Activated CD8-positive, alpha-beta T cell treated with anti-CD3 and anti-CD28 coated beads for 36 hours (primary cell): ENCODE measurements at regions not wholly inside any gene's neighbourhood (a gene's known extent, or its start where the extent isn't known, plus 50 kb on each side); places are given as distances from the start of the nearest gene placed in this dataset.

ENCODE experiments used
- ATAC-seq: fragments of 200-7000 bp; cut with Tn5 transposase; one replicate; pipeline ENCODE4 v1.10.0; 2021; ENCODE audit warnings: mild to moderate bottlenecking, moderate library complexity
- CTCF ChIA-PET: fragments of 350-600 bp; sonication (Branson Sonifier 250); formaldehyde crosslinking; loops from one replicate; lab custom pipeline; 2021; ENCODE audit warnings: antibody characterized with exemption; lab: Charles Lee
- POLR2A ChIA-PET: fragments of 350-600 bp; sonication (Branson Sonifier 250); formaldehyde crosslinking; loops from one replicate; lab custom pipeline; 2021; ENCODE audit warnings: antibody characterized with exemption; lab: Charles Lee
- DNase-seq: peaks from one replicate; pipeline ENCODE4 v3.0.0-alpha.2; 2020
- H3K27ac Mint-ChIP-seq: one replicate; pipeline ENCODE4 v1.8.0; 2021; ENCODE audit warnings: mild to moderate bottlenecking, mixed read lengths
- H3K27me3 Mint-ChIP-seq: one replicate; pipeline ENCODE4 v1.8.0; 2021; ENCODE audit warnings: mixed read lengths
- H3K36me3 Mint-ChIP-seq: one replicate; pipeline ENCODE4 v1.8.0; 2021; ENCODE audit warnings: low read depth, mixed read lengths
- H3K4me1 Mint-ChIP-seq: one replicate; pipeline ENCODE4 v1.8.0; 2021; ENCODE audit warnings: low read depth, mixed read lengths
- H3K4me3 Mint-ChIP-seq: one replicate; pipeline ENCODE4 v1.8.0; 2021; ENCODE audit warnings: mild to moderate bottlenecking, moderate library complexity, mixed read lengths
- H3K9me3 Mint-ChIP-seq: one replicate; pipeline ENCODE4 v1.8.0; 2021; ENCODE audit warnings: mixed read lengths
- intact Hi-C: fragments of 100-400 bp; cut with micrococcal nuclease; formaldehyde crosslinking; loops from one replicate; pipeline ENCODE4 v1.10.0; 2022
- TF ChIP-seq, protein P1 (sequence below): fragments of 200-600 bp; IDR thresholded peaks from one replicate; pipeline ENCODE4 v1.8.0; 2022; ENCODE audit warnings: antibody characterized with exemption, mild to moderate bottlenecking

DNA sequence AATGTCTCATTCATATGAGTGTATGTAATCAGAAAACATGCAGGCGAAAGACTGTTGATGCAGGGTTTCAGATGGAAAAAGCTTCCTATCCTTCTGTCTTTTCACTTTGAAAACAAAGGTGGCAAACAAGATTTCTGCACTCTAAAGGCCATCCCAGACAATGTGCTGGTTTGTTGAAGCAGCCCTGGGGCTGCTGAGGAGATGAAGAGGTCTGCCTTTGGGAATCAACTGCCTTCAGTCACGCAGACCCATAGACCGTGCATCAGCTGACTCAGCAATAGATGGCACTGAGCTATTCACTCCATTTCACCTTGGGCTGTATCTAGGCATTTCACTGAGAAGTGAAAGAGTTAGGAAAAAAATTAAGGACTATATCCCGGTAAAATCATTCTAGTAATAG is 60.5 kb upstream of the C5orf46 start:
- H3K4me1 Mint-ChIP-seq, result no peaks in the 10 kb centered on the region
- CTCF ChIA-PET, result no interaction called here
- H3K27me3 Mint-ChIP-seq, result peaks cover 9% of the 10 kb centered on the region
- ATAC-seq, result no peak
- TF ChIP-seq, protein P1, sequence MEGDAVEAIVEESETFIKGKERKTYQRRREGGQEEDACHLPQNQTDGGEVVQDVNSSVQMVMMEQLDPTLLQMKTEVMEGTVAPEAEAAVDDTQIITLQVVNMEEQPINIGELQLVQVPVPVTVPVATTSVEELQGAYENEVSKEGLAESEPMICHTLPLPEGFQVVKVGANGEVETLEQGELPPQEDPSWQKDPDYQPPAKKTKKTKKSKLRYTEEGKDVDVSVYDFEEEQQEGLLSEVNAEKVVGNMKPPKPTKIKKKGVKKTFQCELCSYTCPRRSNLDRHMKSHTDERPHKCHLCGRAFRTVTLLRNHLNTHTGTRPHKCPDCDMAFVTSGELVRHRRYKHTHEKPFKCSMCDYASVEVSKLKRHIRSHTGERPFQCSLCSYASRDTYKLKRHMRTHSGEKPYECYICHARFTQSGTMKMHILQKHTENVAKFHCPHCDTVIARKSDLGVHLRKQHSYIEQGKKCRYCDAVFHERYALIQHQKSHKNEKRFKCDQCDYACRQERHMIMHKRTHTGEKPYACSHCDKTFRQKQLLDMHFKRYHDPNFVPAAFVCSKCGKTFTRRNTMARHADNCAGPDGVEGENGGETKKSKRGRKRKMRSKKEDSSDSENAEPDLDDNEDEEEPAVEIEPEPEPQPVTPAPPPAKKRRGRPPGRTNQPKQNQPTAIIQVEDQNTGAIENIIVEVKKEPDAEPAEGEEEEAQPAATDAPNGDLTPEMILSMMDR, result no peak
- POLR2A ChIA-PET, result no interaction called here
- no peaks in the 10 kb centered on the region for H3K9me3 Mint-ChIP-seq
- intact Hi-C loops, result no loop called here
- H3K4me3 Mint-ChIP-seq, result no peak overlapping the region
- no peak overlapping the region for H3K27ac Mint-ChIP-seq
- H3K36me3 Mint-ChIP-seq, result no peaks in the 10 kb centered on the region
- DNase-seq, result no peak

DNA sequence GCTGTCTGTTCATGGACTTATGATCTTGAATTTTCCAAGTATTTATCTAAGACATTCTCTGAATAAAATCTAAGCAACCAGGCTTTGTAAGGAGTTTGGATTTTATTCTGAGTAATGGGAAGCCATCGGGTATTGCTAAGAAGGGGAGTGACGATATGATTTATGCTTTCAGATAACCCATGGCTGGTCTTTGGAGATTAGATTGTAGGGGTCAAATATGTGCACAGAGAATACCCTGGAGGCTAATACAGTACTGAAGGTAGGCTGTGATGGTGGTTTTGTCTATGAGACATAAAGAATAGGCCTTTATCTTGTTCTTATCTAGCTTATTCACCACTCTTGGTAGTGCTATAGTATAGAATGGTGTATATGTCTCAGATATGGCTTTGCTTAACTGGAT is 60.0 kb upstream of the C5orf46 start:
- CTCF ChIA-PET, result interaction anchor here (1.1 kb wide), 1 partner anchor 9 kb away, joined by 4 read pairs; no protein-coding TSS in a partner anchor

DNA sequence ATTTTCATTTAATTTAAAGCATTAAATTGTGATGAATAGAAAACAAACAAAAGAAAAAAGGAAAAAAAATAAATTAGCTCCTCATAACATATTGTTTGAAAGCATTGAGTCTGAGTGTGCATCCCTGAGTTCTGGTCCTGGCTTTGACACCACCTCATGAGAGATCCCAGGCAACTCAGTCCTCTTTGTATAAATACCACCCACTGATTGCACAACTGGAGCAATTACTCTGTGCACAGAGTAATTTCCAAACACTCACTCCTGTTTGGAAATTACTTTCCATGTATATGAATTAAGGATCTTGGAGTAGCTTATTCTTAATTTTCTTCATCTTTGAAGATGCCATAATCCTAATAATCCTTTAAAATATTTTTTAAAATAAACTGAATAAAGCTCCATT is 59.4 kb upstream of the C5orf46 start:
- ATAC-seq (no peak), DNase-seq (no peak)
- H3K27me3 Mint-ChIP-seq, result peaks cover 9% of the 10 kb centered on the region
- TF ChIP-seq, protein P1, result no peak
- H3K4me1 Mint-ChIP-seq, result no peaks in the 10 kb centered on the region
- H3K4me3 Mint-ChIP-seq, result no peak overlapping the region
- intact Hi-C loops, result no loop called here
- POLR2A ChIA-PET, result no interaction called here
- H3K36me3 Mint-ChIP-seq, result no peaks in the 10 kb centered on the region
- CTCF ChIA-PET, result interaction anchor here (1.1 kb wide), 1 partner anchor 10 kb away, joined by 4 read pairs; no protein-coding TSS in a partner anchor
- no peak overlapping the region for H3K27ac Mint-ChIP-seq
- H3K9me3 Mint-ChIP-seq, result no peaks in the 10 kb centered on the region

More for the DNA sequence above, 60.0 kb upstream of the C5orf46 start:
- Mint-ChIP-seq H3K9me3 (no peaks in the 10 kb centered on the region), H3K36me3 (no peaks in the 10 kb centered on the region), H3K27me3 (peaks cover 9% of the 10 kb centered on the region), H3K27ac (no peak overlapping the region), H3K4me3 (no peak overlapping the region), H3K4me1 (no peaks in the 10 kb centered on the region)
- TF ChIP-seq, protein P1, result no peak
- ATAC-seq (no peak), DNase-seq (no peak)
- POLR2A ChIA-PET, result no interaction called here
- intact Hi-C loops, result no loop called here

DNA sequence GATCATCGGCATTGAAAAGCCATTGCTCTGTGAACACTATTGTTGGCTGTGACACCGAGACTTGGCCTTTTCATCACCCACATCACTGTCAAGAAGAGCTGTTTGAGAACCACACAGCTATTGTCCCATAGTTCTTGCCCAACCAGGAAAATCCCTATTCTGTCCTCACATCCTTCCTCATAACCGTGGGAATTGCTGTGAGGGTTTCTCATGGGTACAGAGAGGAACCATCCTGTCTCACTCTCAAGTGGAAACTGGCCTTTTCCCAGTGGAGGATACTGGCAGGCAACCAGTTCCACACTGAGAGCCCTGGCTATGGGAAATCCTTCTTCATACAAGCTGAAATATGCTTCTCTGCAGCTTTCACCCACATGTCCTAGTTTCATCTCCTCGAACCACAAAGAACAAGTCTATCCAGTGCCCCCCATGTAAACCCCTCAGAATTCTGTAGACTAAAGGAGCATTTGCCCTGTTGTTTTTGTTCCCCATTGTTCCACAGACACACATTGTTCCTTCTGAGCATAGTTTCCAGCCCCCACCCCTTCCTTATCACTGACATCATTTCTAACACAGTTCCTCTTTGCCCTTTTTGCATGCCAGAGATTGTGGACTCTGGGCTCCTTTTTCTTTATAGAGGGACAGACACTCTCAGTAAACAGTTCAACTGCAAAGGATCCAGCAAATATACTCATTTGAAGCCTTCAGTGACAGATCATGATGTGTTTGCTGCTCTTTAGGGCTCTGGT is 57.8 kb upstream of the C5orf46 start:
- intact Hi-C loops, result no loop called here
- Mint-ChIP-seq H3K27ac (no peak overlapping the region), H3K9me3 (no peaks in the 10 kb centered on the region), H3K4me3 (no peak overlapping the region), H3K36me3 (no peaks in the 10 kb centered on the region), H3K27me3 (peaks cover 9% of the 10 kb centered on the region), H3K4me1 (no peaks in the 10 kb centered on the region)
- ATAC-seq, result no peak
- POLR2A ChIA-PET, result no interaction called here
- TF ChIP-seq, protein P1, result no peak
- CTCF ChIA-PET, result no interaction called here
- no peak for DNase-seq

DNA sequence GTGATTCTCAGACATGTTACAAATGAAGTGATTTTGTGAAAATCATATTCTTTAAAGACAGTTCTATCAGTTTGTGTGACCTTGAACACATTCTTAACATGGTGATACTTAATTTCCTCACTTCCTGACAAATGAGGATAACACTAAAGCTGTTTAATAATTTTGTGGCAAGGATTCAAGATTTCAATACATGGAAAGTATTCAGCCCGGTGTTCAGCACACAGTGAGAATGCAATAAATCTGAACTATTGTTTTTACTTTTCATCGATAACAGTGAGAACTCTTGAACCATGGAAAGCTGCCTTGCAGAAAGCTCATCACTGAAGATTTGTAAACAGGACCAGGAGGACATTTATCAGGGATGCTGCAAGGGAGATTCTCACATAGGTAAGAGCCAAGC is 57.1 kb upstream of the C5orf46 start:
- TF ChIP-seq, protein P1, result no peak
- ATAC-seq, result no peak
- ChIA-PET POLR2A (no interaction called here), CTCF (no interaction called here)
- H3K4me1 Mint-ChIP-seq, result no peaks in the 10 kb centered on the region
- no peaks in the 10 kb centered on the region for H3K36me3 Mint-ChIP-seq
- no peak overlapping the region for H3K27ac Mint-ChIP-seq
- H3K9me3 Mint-ChIP-seq, result no peaks in the 10 kb centered on the region
- peaks cover 9% of the 10 kb centered on the region for H3K27me3 Mint-ChIP-seq
- no peak for DNase-seq
- no peak overlapping the region for H3K4me3 Mint-ChIP-seq
- intact Hi-C loops, result no loop called here
